ENCODE measurements at regions not wholly inside any gene's neighbourhood (a gene's known extent, or its start where the extent isn't known, plus 50 kb on each side); places are given as distances from the start of the nearest gene placed in this dataset.

DNA sequence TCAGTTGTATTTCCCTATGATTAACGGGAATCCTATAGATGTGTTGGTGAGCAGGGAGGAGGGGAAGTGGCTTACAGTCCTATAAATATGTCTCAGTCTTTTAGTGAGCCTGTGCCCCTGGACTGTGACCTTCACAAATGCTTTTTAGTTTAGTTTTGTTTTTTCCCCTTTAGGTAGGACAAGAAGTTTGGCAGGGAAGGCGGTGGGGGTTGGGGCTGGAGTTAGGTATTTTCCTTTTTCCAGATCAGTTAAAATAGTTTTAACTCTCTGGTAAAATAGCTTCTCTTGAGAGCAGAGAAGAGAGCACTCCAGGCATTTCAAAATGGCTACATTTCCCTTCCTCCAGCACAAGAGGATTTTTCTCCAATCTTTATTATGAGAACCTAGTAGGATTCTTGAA, 272.1 kb downstream of the SPATA31D1 start:
- intact Hi-C loops (cut with DNase I) = no loop called here
- DNase-seq = no peak

DNA sequence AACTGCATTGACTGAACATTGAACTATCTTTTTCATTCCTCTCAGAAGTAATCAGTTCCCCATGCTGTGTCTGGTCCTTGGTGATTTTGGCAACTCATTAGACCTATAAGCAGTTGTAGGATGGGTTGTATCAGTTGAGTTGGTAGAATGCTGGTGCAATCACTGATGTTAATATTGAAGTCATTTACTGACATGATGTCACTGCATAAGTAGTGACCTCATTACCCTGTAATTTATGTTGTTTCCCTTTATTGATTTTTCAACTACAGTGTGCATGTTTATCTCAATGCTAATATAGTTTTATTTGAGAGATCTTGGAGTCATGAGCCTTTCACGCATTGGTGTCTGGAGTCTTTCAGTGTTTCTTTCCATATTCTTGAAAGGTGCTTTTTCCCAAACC, 275.0 kb downstream of the SPATA31D1 start:
- intact Hi-C loops (cut with DNase I) = no loop called here
- no peak for DNase-seq

DNA sequence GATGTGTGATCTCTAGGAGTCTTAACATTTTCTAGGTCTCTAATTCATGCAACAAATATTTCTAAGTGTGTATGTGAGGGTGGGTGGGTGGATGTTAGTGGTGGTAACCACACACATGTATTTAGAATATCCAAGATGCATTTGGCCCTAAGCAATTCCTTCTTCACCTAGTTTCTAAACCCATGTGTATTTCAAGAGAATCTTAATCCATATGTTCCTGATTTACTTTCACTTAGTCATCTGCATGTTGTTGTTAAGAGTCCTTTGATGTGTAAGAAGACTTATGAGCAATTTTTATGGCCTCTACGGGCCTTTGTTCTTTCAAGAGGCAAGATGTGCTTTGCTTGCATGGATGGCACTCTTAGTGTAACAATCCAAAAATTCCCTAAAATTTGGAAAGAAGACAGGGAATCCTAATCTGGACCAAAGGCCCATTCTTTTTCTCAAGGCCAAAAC, 282.6 kb downstream of the SPATA31D1 start:
- DNase-seq = no peak
- intact Hi-C loops (cut with DNase I) = no loop called here

DNA sequence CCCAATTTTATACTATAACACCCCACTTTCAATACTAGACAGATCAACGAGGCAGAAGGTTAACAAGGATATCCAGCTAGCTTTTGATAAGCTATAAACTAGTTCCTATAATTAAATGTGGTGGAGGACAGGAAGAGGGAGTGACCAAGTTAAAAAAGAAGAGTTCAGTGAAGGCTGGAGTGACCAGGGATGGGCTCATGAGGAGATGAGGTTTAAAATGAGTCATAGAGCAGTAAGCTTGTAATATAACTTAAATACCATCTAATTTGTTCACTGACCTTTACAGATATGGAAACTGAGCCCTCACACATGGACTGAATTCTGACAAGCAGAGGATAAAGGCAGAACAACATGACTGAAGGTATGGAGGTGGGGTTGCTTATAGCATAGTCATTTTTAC, 284.5 kb downstream of the SPATA31D1 start:
- DNase-seq = no peak
- intact Hi-C loops (cut with DNase I) = no loop called here

DNA sequence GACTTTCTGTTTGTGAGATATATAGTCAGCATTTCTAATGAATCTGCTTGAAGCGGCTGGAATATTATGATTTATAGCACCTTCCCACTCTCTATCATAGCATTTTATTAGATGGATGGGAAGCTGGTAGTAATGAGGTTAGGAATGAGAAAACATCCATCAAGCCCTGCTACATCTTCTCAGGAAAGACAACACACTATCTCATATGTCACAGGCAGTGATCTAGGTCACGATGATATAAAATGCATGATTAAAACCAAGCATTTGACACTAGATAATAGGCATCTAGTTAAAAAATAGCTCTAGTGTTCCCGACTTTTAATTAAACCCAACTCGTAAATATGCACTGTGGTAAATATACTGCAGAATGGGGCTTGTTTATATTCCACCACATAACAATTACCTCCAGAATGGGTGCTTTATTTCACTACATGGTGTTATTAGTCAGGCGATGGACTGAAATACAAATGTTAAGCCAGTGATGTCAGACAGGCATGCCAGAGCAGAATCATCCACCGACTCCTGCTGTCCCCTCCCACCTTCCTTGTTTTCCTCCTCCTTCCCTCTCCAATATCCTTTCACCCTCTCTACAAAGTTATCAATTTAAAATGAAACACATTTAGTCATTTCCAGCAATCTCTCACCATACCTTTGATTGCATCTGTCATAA, 286.8 kb downstream of the SPATA31D1 start:
- intact Hi-C loops (cut with DNase I) = no loop called here
- no peak for DNase-seq

DNA sequence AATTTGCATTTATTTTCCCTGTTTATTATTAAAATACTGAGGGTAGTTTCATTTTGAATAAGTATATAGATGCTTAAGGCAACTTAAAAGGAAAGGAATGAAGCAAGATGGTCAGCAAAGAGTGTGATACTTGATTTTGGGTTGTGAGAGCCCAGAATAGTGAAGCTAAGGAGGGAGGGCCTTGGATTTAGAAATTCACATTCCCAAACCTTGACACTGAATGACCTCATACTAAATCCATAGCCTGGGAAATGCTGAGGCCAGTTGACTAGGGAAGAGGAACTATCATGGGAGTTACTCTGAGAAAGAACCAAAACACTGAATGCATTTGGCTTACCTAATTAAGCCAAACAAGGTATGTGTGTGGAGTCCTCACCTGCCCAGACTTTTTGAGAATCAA, 292.5 kb downstream of the SPATA31D1 start:
- intact Hi-C loops (cut with DNase I) = no loop called here
- no peak for DNase-seq

DNA sequence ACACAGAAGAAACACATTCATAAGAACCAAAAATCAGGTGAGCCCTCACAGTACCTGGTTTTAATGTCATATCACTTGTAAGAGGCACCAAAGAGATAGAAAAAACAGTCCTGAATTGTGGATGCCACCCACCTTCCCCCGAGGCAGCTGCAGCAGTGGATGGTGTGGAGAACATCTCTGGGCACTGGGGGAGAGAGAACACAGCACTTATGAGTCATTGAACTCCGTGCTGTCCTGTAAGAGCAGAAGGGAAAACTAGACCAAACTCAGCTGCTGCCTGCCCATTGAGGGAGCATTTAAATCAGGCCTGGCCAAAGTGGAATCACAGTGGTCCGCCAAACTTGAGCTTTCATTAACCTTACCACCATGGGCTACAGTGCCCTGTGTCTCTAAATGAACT, 296.2 kb downstream of the SPATA31D1 start:
- intact Hi-C loops (cut with DNase I) = no loop called here
- no peak for DNase-seq

DNA sequence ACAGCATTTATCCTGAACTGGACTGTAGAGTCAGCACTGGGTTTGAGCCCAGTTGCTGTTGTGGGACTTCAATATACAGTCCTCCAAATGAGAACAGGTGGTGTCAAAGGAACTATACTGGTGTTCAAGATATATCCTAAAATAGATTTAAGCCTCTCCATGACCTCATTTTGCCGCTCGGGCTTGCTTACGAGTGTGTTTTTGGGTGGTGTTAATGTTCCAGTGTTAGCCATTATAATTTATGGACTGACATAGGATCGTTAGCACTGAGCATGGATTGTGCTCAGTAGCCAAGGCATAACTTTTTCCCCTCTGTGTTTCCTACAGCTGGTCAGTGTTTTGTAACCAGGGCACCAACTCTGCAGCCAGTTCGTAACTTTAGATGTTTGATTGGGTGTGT, 306.6 kb downstream of the SPATA31D1 start:
- DNase-seq = no peak
- intact Hi-C loops (cut with DNase I) = no loop called here

DNA sequence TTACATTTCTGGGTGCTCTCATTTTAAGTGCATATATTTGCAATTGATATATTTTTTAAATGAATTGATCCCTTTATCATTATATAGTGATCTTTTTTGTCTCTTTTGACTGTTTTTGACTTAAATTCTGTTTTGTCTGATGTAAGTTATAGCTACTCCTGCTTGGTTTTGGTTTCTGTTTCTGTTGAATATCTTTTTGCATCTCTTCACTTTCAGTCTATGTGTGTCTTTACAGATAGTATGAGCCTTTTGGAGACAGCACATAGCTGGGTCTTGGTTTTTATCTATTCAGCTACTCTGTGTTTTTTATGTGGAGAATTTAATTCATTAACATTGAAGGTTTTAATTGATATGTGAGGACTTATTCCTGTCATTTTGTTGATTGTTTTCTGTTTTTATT, 311.3 kb downstream of the SPATA31D1 start:
- no peak for DNase-seq
- intact Hi-C loops (cut with DNase I) = no loop called here

DNA sequence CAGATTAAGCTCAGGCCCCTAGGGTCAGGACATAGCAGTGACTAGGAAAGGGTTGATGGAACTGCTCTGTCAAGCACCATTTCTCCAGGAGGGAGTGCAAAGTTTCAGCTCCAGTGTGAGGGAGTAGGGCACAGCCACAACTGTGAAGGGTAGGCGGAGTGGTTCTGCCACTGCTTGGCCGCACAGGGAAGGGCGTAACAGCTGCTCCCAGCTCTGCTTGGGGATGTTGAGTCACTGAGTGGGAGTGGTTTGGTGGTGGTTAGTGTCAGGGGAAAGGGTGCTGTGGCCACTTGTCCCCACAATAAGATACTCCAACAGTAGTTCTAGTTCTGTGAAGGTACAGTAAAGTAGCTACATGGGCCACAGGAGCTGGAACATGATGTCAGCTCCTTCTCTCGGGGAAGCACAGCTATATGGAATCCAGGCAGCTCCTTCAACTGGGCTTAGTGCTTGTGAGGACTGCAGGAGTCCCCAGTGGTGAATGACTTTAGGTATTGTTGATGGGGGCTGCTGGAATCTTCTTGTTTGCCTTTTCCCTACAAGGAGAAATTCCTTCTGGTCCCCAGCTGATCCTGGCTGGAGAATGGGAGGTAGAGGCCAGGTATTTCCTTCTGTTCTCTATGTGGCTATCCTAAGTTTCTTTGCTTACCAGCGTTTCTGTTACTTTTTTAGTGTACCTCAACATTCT, 314.5 kb downstream of the SPATA31D1 start:
- no peak for DNase-seq
- intact Hi-C loops (cut with DNase I) = no loop called here

DNA sequence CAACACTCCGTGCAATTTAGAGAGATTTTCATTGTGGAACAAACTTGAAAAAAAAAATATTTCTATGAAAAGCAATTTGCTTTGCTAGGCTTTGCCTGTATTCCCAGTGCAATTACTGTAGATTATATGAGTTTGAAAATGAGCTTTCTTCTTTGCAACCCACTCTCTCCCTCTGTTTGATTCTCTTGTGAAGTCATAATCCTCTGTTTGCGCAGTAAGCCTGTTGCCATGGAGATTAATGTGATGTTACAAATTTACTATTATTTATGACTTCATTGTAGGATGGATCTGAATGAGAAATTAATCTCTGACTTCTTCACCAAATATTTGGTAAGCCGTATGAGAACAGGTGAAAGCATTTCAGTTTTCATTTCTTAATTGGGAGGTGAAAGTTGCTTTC, 320.3 kb downstream of the SPATA31D1 start:
- intact Hi-C loops (cut with DNase I) = no loop called here
- DNase-seq = no peak

DNA sequence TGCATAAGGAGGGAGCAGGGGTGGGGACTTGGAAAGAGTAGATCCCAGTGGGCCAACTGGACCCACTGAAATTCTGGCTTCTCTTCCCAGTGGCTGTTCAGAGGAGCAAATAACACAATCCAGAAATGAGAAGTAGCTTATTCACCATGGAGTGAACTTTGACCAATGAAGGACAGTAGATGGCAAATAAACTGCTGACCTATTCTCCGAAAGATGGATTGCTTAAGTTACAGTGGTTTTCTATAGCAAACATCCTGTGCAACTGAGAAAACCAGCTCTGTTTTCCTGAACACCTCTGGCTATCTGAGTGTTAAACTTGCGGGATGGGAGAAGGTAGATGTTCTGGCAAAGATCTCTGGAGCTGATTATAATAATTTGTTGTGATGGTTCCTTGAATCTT, 325.1 kb downstream of the SPATA31D1 start:
- no peak for DNase-seq
- intact Hi-C loops (cut with DNase I) = no loop called here

DNA sequence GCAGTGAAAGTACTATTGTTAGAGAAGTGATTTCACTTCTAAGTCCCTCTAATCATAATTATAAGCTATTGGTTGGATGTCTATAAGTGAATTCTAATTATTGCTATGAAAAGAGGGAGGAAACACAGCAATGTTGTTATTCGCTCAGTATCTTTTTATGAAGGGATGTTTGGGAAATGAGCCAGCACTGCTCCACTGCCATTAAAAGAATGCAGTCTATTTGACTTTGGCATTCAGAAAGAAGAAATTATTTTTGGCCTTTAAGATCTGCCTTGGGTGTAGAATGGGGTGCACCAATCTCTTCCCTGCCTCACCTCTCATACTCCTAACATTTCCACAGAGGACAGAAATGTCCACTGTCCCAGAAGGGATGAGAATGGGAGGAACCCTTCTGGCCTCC, 332.0 kb downstream of the SPATA31D1 start:
- no peak for DNase-seq
- intact Hi-C loops (cut with DNase I) = no loop called here

DNA sequence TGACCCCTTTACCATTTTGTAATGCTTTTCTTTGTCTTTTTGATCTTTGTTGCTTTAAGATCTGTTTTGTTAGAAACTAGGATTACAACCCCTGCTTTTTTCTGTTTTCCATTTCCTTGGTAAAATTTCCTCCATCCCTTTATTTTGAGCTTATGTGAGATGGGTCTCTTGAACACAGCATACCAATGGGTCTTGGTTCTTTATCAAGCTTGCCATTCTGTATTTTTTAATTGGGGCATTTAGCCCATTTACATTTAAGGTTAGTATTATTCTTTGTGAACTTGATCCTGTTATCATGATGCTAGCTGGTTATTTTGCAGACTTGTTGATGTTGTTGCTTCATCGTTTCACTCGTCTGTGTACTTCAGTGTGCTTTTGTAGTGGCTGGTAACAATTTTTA, 337.3 kb downstream of the SPATA31D1 start:
- intact Hi-C loops (cut with DNase I) = no loop called here

DNA sequence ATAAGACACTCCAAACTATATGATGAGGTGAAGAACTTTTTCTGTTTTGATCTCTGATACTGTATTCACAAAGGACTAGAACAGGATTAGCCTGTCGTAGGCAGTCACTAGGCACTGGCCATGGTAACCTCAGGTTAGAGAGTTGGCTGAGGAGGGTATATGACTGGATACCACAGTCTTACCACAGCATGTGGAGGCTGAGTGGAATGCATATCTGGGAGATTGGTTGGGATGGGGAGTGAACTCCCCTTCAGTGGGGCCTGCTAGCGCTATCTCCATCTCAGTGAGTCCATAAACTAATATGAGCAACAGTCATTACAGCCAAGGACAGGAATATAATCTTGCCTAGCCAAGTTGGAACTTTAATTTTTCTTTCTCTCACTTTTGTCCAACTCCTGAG, 339.1 kb downstream of the SPATA31D1 start:
- no peak for DNase-seq
- intact Hi-C loops (cut with DNase I) = no loop called here

More for the DNA sequence above, 337.3 kb downstream of the SPATA31D1 start:
- no peak for DNase-seq

DNA sequence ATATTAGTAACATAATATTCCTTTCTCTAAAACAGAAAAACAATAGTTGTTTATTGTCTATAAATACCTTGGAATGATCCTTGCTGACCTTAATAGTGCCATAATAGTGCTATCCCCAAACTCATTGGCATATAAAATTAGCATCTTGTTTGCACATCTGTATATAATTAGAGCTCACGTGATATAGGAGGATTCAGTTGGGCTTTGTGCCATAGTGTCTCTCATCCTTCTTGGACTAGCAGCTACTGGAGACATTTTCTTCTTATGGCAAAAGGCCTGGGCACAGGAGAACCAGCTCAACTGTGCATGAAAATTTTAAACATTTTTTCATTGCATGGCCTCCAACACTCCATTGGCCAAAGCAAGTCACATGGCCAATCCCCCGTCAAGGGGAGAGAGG, 342.5 kb downstream of the SPATA31D1 start:
- DNase-seq = no peak
- intact Hi-C loops (cut with DNase I) = no loop called here

DNA sequence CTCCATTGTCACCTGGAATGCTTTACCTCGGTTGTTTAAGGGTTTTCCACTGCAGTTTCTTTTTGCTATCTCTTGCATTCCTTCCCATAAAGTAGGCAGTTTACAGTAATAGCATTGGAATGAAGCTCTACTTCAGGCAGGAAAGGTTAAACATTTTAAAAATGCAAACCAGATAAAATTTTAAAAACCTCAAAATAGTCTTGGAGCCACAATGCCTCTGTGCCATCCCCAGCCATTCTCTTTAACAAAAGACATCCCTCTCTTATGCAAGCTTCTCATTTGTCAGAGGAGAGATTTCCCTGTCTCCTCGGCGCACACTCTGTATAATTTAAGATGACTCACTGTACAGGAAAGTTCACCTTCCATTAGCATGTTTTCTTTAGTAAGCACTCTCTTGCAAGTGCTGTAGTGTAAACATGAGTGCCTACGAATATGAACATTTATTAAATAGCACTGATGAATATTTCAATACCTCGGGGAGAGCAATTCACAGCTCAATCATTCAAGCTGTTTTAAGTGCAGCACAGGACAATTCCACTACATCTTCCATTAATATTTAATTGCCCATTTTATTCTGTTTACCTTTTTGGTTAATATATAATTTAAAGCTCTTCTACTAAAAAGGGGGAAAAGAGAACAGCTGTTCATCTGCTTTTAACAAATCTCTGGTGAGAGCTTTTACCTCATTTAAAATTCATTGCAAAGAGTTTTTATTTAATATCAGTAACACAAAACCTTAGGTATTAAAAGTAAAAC, 343.6 kb downstream of the SPATA31D1 start:
- DNase-seq = peak in 22 of 42 donors; percentile 3 to 69 (median 21)
- intact Hi-C loops (cut with DNase I) = no loop called here

DNA sequence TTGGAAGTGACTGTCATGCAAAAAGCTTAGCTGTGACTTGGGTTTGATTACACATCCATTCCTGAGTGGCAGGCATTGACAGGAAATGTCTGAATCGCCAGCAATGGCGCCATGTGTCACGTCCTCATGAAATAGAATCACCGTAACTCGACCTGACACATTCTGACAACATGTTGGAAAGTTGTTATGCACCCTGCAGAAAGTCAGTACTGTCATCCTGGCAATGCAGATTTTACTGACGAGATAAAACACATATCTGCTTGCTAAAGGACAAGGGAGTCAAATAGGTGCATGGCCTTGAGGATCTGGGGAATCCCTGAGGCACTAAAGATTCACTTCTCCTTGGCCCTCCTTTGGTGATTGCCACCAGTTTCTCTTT, 344.2 kb downstream of the SPATA31D1 start:
- DNase-seq = no peak
- intact Hi-C loops (cut with DNase I) = no loop called here

DNA sequence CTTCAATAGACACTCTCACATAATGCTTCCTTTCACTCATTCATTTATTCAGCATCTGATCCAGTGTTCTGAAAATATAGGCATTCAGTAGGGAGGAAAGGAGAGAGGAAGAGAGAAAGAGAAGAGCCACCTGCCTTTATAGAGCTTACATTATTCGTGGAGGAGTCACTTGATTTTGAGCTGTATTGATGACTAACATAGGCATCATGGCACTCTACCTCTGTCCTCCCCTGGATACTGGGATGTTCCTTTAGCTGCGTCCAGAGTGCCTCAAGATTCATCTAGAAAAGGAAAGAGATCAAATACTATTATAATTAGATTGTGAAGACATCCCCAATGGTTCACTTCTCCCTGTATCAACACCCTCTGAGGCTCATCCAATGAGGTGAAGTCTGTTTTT, 345.1 kb downstream of the SPATA31D1 start:
- no peak for DNase-seq
- intact Hi-C loops (cut with DNase I) = no loop called here

DNA sequence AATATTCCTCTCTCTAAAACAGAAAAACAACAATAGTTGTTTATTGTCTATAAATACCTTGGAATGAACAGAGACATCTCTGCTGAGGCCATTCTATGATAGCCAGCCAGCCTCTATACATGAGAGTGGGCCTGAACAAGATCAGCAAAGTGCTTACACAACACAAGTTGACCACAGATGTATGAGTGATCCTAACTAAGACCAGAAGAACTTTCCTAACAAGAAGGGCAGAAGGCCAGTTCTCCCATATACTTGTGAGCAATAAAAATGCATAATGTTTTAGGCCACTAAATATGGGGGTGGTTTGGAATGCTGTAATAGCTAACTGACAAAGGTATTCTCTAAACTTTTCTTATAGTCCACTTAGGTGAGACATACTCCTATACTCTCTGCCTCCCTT, 345.7 kb downstream of the SPATA31D1 start:
- intact Hi-C loops (cut with DNase I) = no loop called here
- no peak for DNase-seq

DNA sequence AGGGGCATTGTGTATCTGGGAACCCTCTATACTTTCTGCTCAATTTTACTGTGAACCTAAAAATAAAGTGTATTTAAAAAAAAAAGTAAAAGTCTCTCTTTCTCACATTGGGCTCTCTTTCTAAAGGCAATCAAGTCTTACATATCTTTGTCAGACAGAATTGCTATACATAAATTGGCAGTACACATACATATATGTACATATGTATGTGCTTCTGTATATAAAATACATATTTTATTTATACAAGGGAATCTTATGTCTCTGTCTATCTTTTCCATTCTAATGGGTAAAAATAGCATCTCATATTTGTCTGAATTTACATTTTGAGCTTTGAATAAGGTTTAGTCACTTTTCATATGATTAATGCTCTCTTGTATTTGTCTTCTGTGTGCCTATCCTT, 348.8 kb downstream of the SPATA31D1 start:
- no peak for DNase-seq
- intact Hi-C loops (cut with DNase I) = no loop called here

All from head of caudate nucleus (tissue), 42 donors.